ENCODE measurements at regions not wholly inside any gene's neighbourhood (a gene's known extent, or its start where the extent isn't known, plus 50 kb on each side); places are given as distances from the start of the nearest gene placed in this dataset.

GRCh38 chr1:14545422-14546025, 53.0 kb upstream of the KAZN start:
- H3K27ac ChIP-seq = no peak overlapping the region
- TF ChIP-seq ZFX (IDR thresholded peaks at IDR 0.05) (no peak), CTCF (conservative IDR thresholded peaks at IDR 0.05) (no peak)

- H3K27ac ChIP-seq = no peak overlapping the region
- TF ChIP-seq CTCF (conservative IDR thresholded peaks at IDR 0.05) (no peak), ZFX (IDR thresholded peaks at IDR 0.05) (no peak)
Observed at GRCh38 chr1:14546416-14546815, 52.1 kb upstream of the KAZN start.

Measured in C4-2B (cell line).